ENCODE measurements at regions not wholly inside any gene's neighbourhood (a gene's known extent, or its start where the extent isn't known, plus 50 kb on each side); places are given as distances from the start of the nearest gene placed in this dataset.

DNA sequence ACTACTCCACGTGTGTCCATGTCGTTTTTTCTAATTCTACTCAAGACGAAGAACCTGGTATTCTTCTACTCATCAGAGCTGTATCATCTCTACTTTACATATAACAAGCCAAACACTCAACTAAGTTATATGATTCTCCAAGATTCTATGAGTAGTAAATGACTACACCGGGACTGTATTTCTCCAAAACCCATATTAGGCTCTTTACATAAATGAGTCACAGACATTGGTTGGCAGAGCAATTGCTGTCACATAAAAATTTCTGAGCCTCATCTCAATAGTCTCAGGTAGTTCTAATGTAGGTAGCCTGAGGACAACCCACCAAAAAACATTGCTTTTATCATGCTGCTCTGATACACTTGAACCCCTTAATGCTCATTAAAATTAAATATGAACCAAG, 1092.3 kb upstream of the NXPH2 start:
- TF ChIP-seq, protein P1, sequence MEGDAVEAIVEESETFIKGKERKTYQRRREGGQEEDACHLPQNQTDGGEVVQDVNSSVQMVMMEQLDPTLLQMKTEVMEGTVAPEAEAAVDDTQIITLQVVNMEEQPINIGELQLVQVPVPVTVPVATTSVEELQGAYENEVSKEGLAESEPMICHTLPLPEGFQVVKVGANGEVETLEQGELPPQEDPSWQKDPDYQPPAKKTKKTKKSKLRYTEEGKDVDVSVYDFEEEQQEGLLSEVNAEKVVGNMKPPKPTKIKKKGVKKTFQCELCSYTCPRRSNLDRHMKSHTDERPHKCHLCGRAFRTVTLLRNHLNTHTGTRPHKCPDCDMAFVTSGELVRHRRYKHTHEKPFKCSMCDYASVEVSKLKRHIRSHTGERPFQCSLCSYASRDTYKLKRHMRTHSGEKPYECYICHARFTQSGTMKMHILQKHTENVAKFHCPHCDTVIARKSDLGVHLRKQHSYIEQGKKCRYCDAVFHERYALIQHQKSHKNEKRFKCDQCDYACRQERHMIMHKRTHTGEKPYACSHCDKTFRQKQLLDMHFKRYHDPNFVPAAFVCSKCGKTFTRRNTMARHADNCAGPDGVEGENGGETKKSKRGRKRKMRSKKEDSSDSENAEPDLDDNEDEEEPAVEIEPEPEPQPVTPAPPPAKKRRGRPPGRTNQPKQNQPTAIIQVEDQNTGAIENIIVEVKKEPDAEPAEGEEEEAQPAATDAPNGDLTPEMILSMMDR (tag by site-specific recombination; IDR thresholded peaks at IDR 0.05): no peak
- TF ChIP-seq ZNF76 (tag by site-specific recombination; IDR thresholded peaks at IDR 0.05; ENCODE audit: borderline replicate concordance, low read depth) (no peak), YY1 (tag by site-specific recombination; IDR thresholded peaks at IDR 0.05) (no peak), ZNF133 (tag by site-specific recombination; IDR thresholded peaks at IDR 0.05) (no peak), OSR2 (tag by site-specific recombination; IDR thresholded peaks at IDR 0.05) (no peak)
